SK-N-SH treated with all-trans-retinoic acid at 6 μM for 48 hours (cell line): ENCODE measurements at regions not wholly inside any gene's neighbourhood (a gene's known extent, or its start where the extent isn't known, plus 50 kb on each side); places are given as distances from the start of the nearest gene placed in this dataset.

Experiments used
- ATAC-seq: fragments of 200-7000 bp; cut with Tn5 transposase; 3 replicates; pipeline ENCODE4 v1.9.1; 2020; ENCODE audit warnings: mild to moderate bottlenecking, moderate library complexity
- BACH2 ChIP-seq: fragments of 250-450 bp; sonication (Bioruptor Pico); IDR thresholded peaks from 2 replicates; pipeline ENCODE4 v1.9.0; 2021; ENCODE audit warnings: mild to moderate bottlenecking, borderline replicate concordance
- CSDC2 ChIP-seq: fragments of 250-450 bp; sonication (Bioruptor Pico); IDR thresholded peaks from 2 replicates; pipeline ENCODE4 v1.5.0; 2020; ENCODE audit warnings: mild to moderate bottlenecking, moderate library complexity
- CSRNP3 ChIP-seq: fragments of 250-450 bp; sonication (Bioruptor Pico); IDR thresholded peaks from 2 replicates; pipeline ENCODE4 v1.5.1; 2021; ENCODE audit warnings: mild to moderate bottlenecking, moderate library complexity
- ESRRG ChIP-seq: fragments of 250-450 bp; sonication (Bioruptor Pico); IDR thresholded peaks from 2 replicates; pipeline ENCODE4 v1.6.1; 2021; ENCODE audit warnings: mild to moderate bottlenecking
- POU6F1 ChIP-seq: fragments of 250-450 bp; sonication (Bioruptor Pico); IDR thresholded peaks from 2 replicates; pipeline ENCODE4 v1.8.0; 2021; ENCODE audit warnings: low read depth, mild to moderate bottlenecking, moderate library complexity, borderline replicate concordance
- PPARA ChIP-seq: fragments of 250-450 bp; sonication (Bioruptor Pico); IDR thresholded peaks from 2 replicates; pipeline ENCODE4 v1.5.0; 2020; ENCODE audit warnings: mild to moderate bottlenecking, borderline replicate concordance
- RARB ChIP-seq: fragments of 250-450 bp; sonication (Bioruptor Pico); IDR thresholded peaks from 2 replicates; pipeline ENCODE4 v1.8.0; 2021; ENCODE audit warnings: mild to moderate bottlenecking, moderate library complexity
- SNAI2 ChIP-seq: fragments of 250-450 bp; sonication (Bioruptor Pico); IDR thresholded peaks from 2 replicates; pipeline ENCODE4 v1.5.0; 2020; ENCODE audit warnings: mild to moderate bottlenecking, moderate library complexity
- TCF4 ChIP-seq: fragments of 250-450 bp; sonication (Bioruptor Pico); IDR thresholded peaks from 2 replicates; pipeline ENCODE4 v1.8.0; 2021; ENCODE audit warnings: mild to moderate bottlenecking, moderate library complexity, borderline replicate concordance
- TOX ChIP-seq: fragments of 250-450 bp; sonication (Bioruptor Pico); IDR thresholded peaks from 2 replicates; pipeline ENCODE4 v1.8.0; 2021; ENCODE audit warnings: mild to moderate bottlenecking, moderate library complexity, borderline replicate concordance
- TSHZ2 ChIP-seq: fragments of 250-450 bp; sonication (Bioruptor Pico); IDR thresholded peaks from 2 replicates; pipeline ENCODE4 v1.5.0; 2020; ENCODE audit warnings: mild to moderate bottlenecking, moderate library complexity
- ZFP3 ChIP-seq: fragments of 250-450 bp; sonication (Bioruptor Pico); IDR thresholded peaks from 2 replicates; pipeline ENCODE4 v1.5.0; 2020; ENCODE audit warnings: mild to moderate bottlenecking, moderate library complexity
- ZFP30 ChIP-seq: fragments of 450-650 bp; formaldehyde crosslinking; IDR thresholded peaks from 2 replicates; pipeline ENCODE4 v1.5.0; 2022; ENCODE audit warnings: mild to moderate bottlenecking, moderate library complexity
- ZNF565 ChIP-seq: fragments of 450-650 bp; formaldehyde crosslinking; conservative IDR thresholded peaks from 2 replicates; pipeline ENCODE4 v1.5.0; 2020; ENCODE audit warnings: low read depth, mild to moderate bottlenecking, moderate library complexity
- ZNF70 ChIP-seq: fragments of 450-650 bp; formaldehyde crosslinking; IDR thresholded peaks from 2 replicates; pipeline ENCODE4 v1.5.0; 2020; ENCODE audit warnings: mild to moderate bottlenecking, moderate library complexity

GRCh38 chr17:77728474-77728795, 230.1 kb upstream of the TNRC6C start:
- ATAC-seq: peak; percentile 18; the same call in 1 of the 3 replicates
- TF ChIP-seq RARB (CRISPR knock-in tag) (no peak), PPARA (CRISPR knock-in tag) (no peak), ESRRG (CRISPR knock-in tag) (no peak)

DNA sequence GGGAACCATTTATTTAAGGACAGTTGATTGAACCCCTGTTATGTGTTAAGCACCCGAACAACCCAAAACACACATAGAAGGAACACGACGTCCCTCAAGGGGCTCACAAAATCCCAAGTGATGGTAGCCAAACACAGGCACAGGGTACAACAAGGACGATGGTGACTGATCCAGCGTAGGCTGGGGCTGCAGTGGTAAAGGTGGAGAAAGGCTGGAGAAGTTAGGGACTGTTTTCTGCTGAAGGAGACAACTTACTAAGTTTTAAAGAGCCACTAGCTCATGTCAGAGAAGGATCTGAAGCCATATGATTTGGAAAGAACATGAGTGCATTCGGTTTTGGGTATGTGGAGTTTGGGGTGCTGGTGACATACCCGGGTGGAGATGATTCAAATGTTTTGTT, 229.6 kb upstream of the TNRC6C start:
- no peak for ATAC-seq
- TF ChIP-seq ZFP30 (CRISPR knock-in tag): no peak
- no peak for TF ChIP-seq CSRNP3 (CRISPR knock-in tag)
- no peak for TF ChIP-seq POU6F1 (CRISPR knock-in tag)
- TF ChIP-seq CSDC2: no peak

GRCh38 chr17:77729587-77729986, 228.9 kb upstream of the TNRC6C start:
- no peak for TF ChIP-seq RARB (CRISPR knock-in tag)
- ATAC-seq: no peak

DNA sequence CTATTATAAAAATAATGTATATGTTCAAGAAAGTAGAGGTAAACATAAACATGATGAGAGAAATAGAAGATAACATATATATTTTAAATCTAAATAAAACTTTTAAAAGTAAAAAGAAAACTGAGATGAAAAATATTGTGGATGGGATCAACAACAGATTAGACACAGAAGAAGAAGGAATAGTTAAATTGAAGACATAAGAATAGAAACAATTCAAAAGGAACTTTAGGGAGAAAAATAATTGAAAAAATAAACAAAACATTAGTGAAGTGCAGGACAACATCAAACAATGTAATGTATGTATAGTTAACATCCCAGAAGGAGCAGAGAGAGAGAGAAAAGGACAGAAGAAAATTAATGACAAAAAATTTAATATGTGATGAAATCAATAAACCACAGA, 228.1 kb upstream of the TNRC6C start:
- no peak for ATAC-seq
- TF ChIP-seq TSHZ2 (CRISPR knock-in tag) (no peak), ZFP30 (CRISPR knock-in tag) (peak; percentile 94)

GRCh38 chr17:77733576-77734296, 224.8 kb upstream of the TNRC6C start:
- TF ChIP-seq ZNF70 (CRISPR knock-in tag) (no peak), POU6F1 (CRISPR knock-in tag) (no peak), ZNF565 (CRISPR knock-in tag) (no peak), TOX (CRISPR knock-in tag) (no peak), CSRNP3 (CRISPR knock-in tag) (no peak), PPARA (CRISPR knock-in tag) (no peak), TCF4 (CRISPR knock-in tag) (no peak), TSHZ2 (CRISPR knock-in tag) (no peak), BACH2 (CRISPR knock-in tag) (no peak), ZFP3 (CRISPR knock-in tag) (no peak), SNAI2 (CRISPR knock-in tag) (no peak)
- ATAC-seq: no peak
